ENCODE measurements at regions not wholly inside any gene's neighbourhood (a gene's known extent, or its start where the extent isn't known, plus 50 kb on each side); places are given as distances from the start of the nearest gene placed in this dataset.

- Histone ChIP-seq H3K27me3 (ENCODE audit: low read length) (no peaks in the 10 kb centered on the region), H3K4me3 (ENCODE audit: low read length) (no peak overlapping the region), H3K9ac (ENCODE audit: low read length) (no peak overlapping the region)
Measured at GRCh38 chr18:37649416-37649815, 83.8 kb upstream of the CELF4 start.

GRCh38 chr18:37641573-37641972 lies 76.0 kb upstream of the CELF4 start:
- Histone ChIP-seq H3K9me3 (ENCODE audit: low read length) (peaks cover 10% of the 10 kb centered on the region), H3K4me2 (ENCODE audit: low read depth, low read length, poor library complexity, severe bottlenecking) (no peak overlapping the region), H3K4me3 (ENCODE audit: low read length) (no peak overlapping the region), H3K27me3 (ENCODE audit: low read length) (no peaks in the 10 kb centered on the region), H3K4me1 (ENCODE audit: low read length) (no peaks in the 10 kb centered on the region), H3K27ac (ENCODE audit: low read length) (no peak overlapping the region), H3K79me2 (ENCODE audit: low read length) (no peaks in the 10 kb centered on the region), H3K36me3 (ENCODE audit: insufficient read depth, low read length) (no peaks in the 10 kb centered on the region), H3K9ac (ENCODE audit: low read length) (no peak overlapping the region), H4K20me1 (ENCODE audit: insufficient read depth, low read depth, low read length) (no peaks in the 10 kb centered on the region), H3K9me2 (replicated peaks; ENCODE audit: insufficient read depth, low read length) (no peaks in the 10 kb centered on the region), H2AFZ (ENCODE audit: low read length) (no peak overlapping the region)
- no peak for DNase-seq

More at GRCh38 chr18:37649416-37649815, 83.8 kb upstream of the CELF4 start:
- Histone ChIP-seq H3K27ac (ENCODE audit: low read length) (no peak overlapping the region), H3K9me2 (replicated peaks; ENCODE audit: insufficient read depth, low read length) (no peaks in the 10 kb centered on the region), H2AFZ (ENCODE audit: low read length) (no peak overlapping the region), H3K9me3 (ENCODE audit: low read length) (peaks cover 8% of the 10 kb centered on the region), H3K36me3 (ENCODE audit: insufficient read depth, low read length) (no peaks in the 10 kb centered on the region), H3K4me1 (ENCODE audit: low read length) (no peaks in the 10 kb centered on the region), H3K79me2 (ENCODE audit: low read length) (no peaks in the 10 kb centered on the region), H3K4me2 (ENCODE audit: low read depth, low read length, poor library complexity, severe bottlenecking) (no peak overlapping the region), H4K20me1 (ENCODE audit: insufficient read depth, low read depth, low read length) (no peaks in the 10 kb centered on the region)
- DNase-seq: no peak

GRCh38 chr18:37640504-37640903 lies 74.9 kb upstream of the CELF4 start:
- no peaks in the 10 kb centered on the region for H4K20me1 ChIP-seq (ENCODE audit: insufficient read depth, low read depth, low read length)
- DNase-seq: no peak
- no peaks in the 10 kb centered on the region for H3K9me2 ChIP-seq (replicated peaks; ENCODE audit: insufficient read depth, low read length)
- H3K27ac ChIP-seq (ENCODE audit: low read length): no peak overlapping the region
- H3K27me3 ChIP-seq (ENCODE audit: low read length): no peaks in the 10 kb centered on the region
- H3K36me3 ChIP-seq (ENCODE audit: insufficient read depth, low read length): no peaks in the 10 kb centered on the region
- H3K9me3 ChIP-seq (ENCODE audit: low read length): peaks cover 8% of the 10 kb centered on the region
- no peaks in the 10 kb centered on the region for H3K79me2 ChIP-seq (ENCODE audit: low read length)
- H3K9ac ChIP-seq (ENCODE audit: low read length): no peak overlapping the region
- no peaks in the 10 kb centered on the region for H3K4me1 ChIP-seq (ENCODE audit: low read length)
- no peak overlapping the region for H3K4me2 ChIP-seq (ENCODE audit: low read depth, low read length, poor library complexity, severe bottlenecking)
- H3K4me3 ChIP-seq (ENCODE audit: low read length): no peak overlapping the region
- H2AFZ ChIP-seq (ENCODE audit: low read length): no peak overlapping the region

GRCh38 chr18:37639846-37640245 lies 74.2 kb upstream of the CELF4 start:
- H3K9me2 ChIP-seq (replicated peaks; ENCODE audit: insufficient read depth, low read length): no peaks in the 10 kb centered on the region
- no peak overlapping the region for H3K4me2 ChIP-seq (ENCODE audit: low read depth, low read length, poor library complexity, severe bottlenecking)
- no peak for DNase-seq
- H3K27me3 ChIP-seq (ENCODE audit: low read length): no peaks in the 10 kb centered on the region
- no peak overlapping the region for H2AFZ ChIP-seq (ENCODE audit: low read length)
- H3K27ac ChIP-seq (ENCODE audit: low read length): no peak overlapping the region
- no peaks in the 10 kb centered on the region for H4K20me1 ChIP-seq (ENCODE audit: insufficient read depth, low read depth, low read length)
- no peak overlapping the region for H3K9ac ChIP-seq (ENCODE audit: low read length)
- H3K4me3 ChIP-seq (ENCODE audit: low read length): no peak overlapping the region
- H3K9me3 ChIP-seq (ENCODE audit: low read length): peaks cover 4% of the 10 kb centered on the region; the same call in 1 of the 2 replicates
- H3K36me3 ChIP-seq (ENCODE audit: insufficient read depth, low read length): no peaks in the 10 kb centered on the region
- no peaks in the 10 kb centered on the region for H3K79me2 ChIP-seq (ENCODE audit: low read length)
- no peaks in the 10 kb centered on the region for H3K4me1 ChIP-seq (ENCODE audit: low read length)

GRCh38 chr18:37637478-37637850 lies 71.9 kb upstream of the CELF4 start:
- Histone ChIP-seq H3K4me1 (ENCODE audit: low read length) (no peaks in the 10 kb centered on the region), H3K27ac (ENCODE audit: low read length) (no peak overlapping the region), H3K4me3 (ENCODE audit: low read length) (no peak overlapping the region), H4K20me1 (ENCODE audit: insufficient read depth, low read depth, low read length) (no peaks in the 10 kb centered on the region), H3K79me2 (ENCODE audit: low read length) (no peaks in the 10 kb centered on the region), H3K27me3 (ENCODE audit: low read length) (no peaks in the 10 kb centered on the region), H3K4me2 (ENCODE audit: low read depth, low read length, poor library complexity, severe bottlenecking) (no peak overlapping the region), H3K9ac (ENCODE audit: low read length) (no peak overlapping the region), H2AFZ (ENCODE audit: low read length) (no peak overlapping the region), H3K9me3 (ENCODE audit: low read length) (no peaks in the 10 kb centered on the region), H3K36me3 (ENCODE audit: insufficient read depth, low read length) (no peaks in the 10 kb centered on the region), H3K9me2 (replicated peaks; ENCODE audit: insufficient read depth, low read length) (no peaks in the 10 kb centered on the region)
- DNase-seq: no peak

GRCh38 chr18:37636831-37637477 lies 71.4 kb upstream of the CELF4 start:
- Histone ChIP-seq H3K9ac (ENCODE audit: low read length) (no peak overlapping the region), H3K36me3 (ENCODE audit: insufficient read depth, low read length) (no peaks in the 10 kb centered on the region), H3K4me2 (ENCODE audit: low read depth, low read length, poor library complexity, severe bottlenecking) (no peak overlapping the region), H3K4me1 (ENCODE audit: low read length) (no peaks in the 10 kb centered on the region), H4K20me1 (ENCODE audit: insufficient read depth, low read depth, low read length) (no peaks in the 10 kb centered on the region), H3K9me3 (ENCODE audit: low read length) (no peaks in the 10 kb centered on the region), H2AFZ (ENCODE audit: low read length) (no peak overlapping the region), H3K27ac (ENCODE audit: low read length) (no peak overlapping the region), H3K27me3 (ENCODE audit: low read length) (no peaks in the 10 kb centered on the region), H3K4me3 (ENCODE audit: low read length) (no peak overlapping the region), H3K9me2 (replicated peaks; ENCODE audit: insufficient read depth, low read length) (no peaks in the 10 kb centered on the region), H3K79me2 (ENCODE audit: low read length) (no peaks in the 10 kb centered on the region)
- DNase-seq: no peak

- Histone ChIP-seq H2AFZ (ENCODE audit: low read length) (no peak overlapping the region), H3K79me2 (ENCODE audit: low read length) (no peaks in the 10 kb centered on the region), H3K36me3 (ENCODE audit: insufficient read depth, low read length) (no peaks in the 10 kb centered on the region), H3K27ac (ENCODE audit: low read length) (no peak overlapping the region), H3K27me3 (ENCODE audit: low read length) (no peaks in the 10 kb centered on the region), H4K20me1 (ENCODE audit: insufficient read depth, low read depth, low read length) (no peaks in the 10 kb centered on the region), H3K4me1 (ENCODE audit: low read length) (no peaks in the 10 kb centered on the region), H3K9me3 (ENCODE audit: low read length) (no peaks in the 10 kb centered on the region), H3K4me2 (ENCODE audit: low read depth, low read length, poor library complexity, severe bottlenecking) (no peak overlapping the region), H3K9me2 (replicated peaks; ENCODE audit: insufficient read depth, low read length) (no peaks in the 10 kb centered on the region), H3K9ac (ENCODE audit: low read length) (no peak overlapping the region), H3K4me3 (ENCODE audit: low read length) (no peak overlapping the region)
- no peak for DNase-seq
Measured at GRCh38 chr18:37634516-37634915, 68.9 kb upstream of the CELF4 start.

GRCh38 chr18:37631422-37631821 lies 65.8 kb upstream of the CELF4 start:
- no peak overlapping the region for H3K4me3 ChIP-seq (ENCODE audit: low read length)
- H3K79me2 ChIP-seq (ENCODE audit: low read length): no peaks in the 10 kb centered on the region
- no peak for DNase-seq

More at GRCh38 chr18:37631422-37631821, 65.8 kb upstream of the CELF4 start:
- Histone ChIP-seq H3K9me3 (ENCODE audit: low read length) (no peaks in the 10 kb centered on the region), H3K27ac (ENCODE audit: low read length) (no peak overlapping the region), H4K20me1 (ENCODE audit: insufficient read depth, low read depth, low read length) (no peaks in the 10 kb centered on the region), H3K4me1 (ENCODE audit: low read length) (no peaks in the 10 kb centered on the region), H3K4me2 (ENCODE audit: low read depth, low read length, poor library complexity, severe bottlenecking) (no peak overlapping the region), H3K36me3 (ENCODE audit: insufficient read depth, low read length) (no peaks in the 10 kb centered on the region), H3K9me2 (replicated peaks; ENCODE audit: insufficient read depth, low read length) (no peaks in the 10 kb centered on the region), H3K9ac (ENCODE audit: low read length) (no peak overlapping the region), H2AFZ (ENCODE audit: low read length) (no peak overlapping the region), H3K27me3 (ENCODE audit: low read length) (no peaks in the 10 kb centered on the region)

Measured in Karpas-422 (cell line).